Midbrain (tissue), 1 donor: ENCODE measurements at regions not wholly inside any gene's neighbourhood (a gene's known extent, or its start where the extent isn't known, plus 50 kb on each side); places are given as distances from the start of the nearest gene placed in this dataset.

Source experiments
- DNase-seq: peaks from one replicate; lab custom pipeline; 2025; lab: John Stamatoyannopoulos, UW

DNA sequence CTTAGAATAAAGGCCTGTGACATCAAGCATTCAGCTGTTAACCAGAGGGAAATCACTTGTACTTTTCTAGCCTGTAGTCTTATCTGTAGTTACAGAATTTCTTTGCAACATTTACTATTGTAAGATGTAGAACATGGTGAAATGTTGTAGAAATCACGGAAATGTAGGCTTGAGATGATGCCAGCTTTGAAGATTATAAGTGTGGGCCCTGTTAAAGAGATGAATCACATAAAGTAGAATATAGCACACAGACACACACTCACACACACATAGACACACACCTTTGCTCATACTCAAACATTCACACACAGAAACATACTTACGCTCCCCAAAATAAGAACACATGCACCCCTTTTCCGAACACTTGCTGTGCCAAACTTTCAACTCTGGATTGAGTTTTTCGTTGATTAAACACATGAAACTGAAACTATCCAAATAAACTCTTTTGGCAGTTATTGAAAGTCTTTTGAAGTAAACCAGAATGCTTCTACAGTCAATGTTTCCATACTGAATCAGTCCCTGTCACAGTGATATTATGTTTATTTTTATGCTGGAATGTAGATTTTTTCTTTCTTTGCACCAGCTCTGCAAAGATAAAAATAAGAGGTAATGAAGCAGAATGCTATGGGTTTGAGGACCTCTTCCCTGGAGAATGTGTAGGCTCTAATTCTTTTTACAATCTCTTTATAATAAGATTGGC, 230.3 kb upstream of the MEOX2 start:
- DNase-seq = no peak

- no peak for DNase-seq
These were observed 229.3 kb upstream of the MEOX2 start for GRCh38 chr7:15915686-15916293.

DNA sequence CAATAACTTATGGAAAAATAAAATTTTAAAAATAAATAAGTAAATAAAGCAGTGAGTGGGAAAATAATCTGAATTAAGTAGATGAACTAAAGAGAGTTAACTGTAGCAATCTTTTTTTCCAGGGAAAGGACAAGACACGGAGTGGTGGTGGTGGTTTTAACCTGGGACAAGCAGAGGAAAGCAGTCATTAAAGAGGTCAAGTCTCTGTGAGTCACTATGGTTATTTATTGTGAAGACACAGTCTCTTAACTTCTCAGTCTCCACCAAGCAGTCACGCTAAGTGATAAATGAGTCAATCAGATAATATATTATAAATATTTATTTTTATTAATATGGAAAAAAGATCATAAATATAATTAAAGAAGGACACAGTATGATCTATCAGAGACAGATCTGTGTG, 228.1 kb upstream of the MEOX2 start:
- no peak for DNase-seq

DNA sequence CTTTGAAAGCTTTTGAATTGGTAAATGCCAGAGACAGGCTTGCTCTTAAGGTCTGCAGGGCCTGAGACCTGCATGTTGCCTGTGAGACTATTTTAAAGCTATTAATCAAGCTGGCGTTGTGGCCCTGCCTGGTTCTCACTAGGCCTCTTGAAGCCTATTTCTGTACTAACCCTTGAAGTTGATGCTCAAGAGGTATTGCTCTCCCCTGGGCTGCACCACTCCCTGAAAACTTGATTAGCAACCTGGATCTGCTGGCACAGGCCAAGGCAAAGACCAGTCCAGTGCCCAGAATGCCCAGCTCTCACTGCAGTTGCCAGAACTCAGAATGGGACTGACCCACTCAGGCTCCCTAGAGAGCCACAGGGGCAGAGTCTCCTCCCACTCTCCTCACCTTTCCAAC, 220.0 kb upstream of the MEOX2 start:
- DNase-seq = no peak

- DNase-seq = no peak
These were observed 219.0 kb upstream of the MEOX2 start for GRCh38 chr7:15905251-15906040.

GRCh38 chr7:15891151-15891881, 204.8 kb upstream of the MEOX2 start:
- DNase-seq = no peak

GRCh38 chr7:15889507-15889906, 203.0 kb upstream of the MEOX2 start:
- DNase-seq = no peak

GRCh38 chr7:15888090-15888489, 201.6 kb upstream of the MEOX2 start:
- DNase-seq = no peak

DNA sequence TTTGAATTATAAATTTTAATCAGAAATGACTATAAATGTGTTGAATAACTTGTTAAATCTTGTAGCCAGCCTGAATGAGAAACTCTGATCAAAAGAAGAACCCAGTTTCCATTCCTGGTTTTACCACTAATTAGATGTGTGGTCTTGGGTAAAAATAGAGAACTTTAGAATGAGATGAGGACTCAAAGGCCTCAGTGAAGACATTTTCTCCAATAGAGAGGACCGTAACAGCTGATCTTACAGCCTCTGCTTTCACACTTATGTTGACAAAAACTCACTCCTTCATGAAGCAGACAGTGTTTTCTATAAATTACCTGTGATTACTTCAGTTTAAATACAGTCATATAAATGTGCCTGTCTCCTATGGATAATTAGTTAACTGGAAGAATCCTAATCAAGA, 200.1 kb upstream of the MEOX2 start:
- no peak for DNase-seq

- DNase-seq = no peak
These were observed 199.2 kb upstream of the MEOX2 start for GRCh38 chr7:15885678-15886077.

GRCh38 chr7:15874774-15875173, 188.3 kb upstream of the MEOX2 start:
- DNase-seq = no peak

DNA sequence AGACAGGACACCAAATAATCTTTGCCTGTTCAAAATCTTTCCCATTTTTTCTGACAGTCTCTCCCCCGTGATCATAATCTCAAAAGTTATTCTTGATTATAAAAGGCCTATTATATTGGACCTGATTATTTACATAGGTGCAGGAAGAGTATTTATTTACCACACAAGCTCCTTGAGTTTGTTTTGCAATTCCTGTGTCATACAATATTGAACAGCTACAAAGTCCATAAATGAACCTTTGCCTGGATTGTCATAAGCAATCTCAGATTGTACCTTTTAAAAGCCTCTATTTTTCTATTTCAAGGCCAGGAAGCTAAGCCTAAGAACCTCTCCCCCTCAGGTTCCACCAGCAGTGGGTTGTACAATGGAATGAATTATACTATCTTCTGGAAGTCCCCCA, 183.9 kb upstream of the MEOX2 start:
- no peak for DNase-seq

DNA sequence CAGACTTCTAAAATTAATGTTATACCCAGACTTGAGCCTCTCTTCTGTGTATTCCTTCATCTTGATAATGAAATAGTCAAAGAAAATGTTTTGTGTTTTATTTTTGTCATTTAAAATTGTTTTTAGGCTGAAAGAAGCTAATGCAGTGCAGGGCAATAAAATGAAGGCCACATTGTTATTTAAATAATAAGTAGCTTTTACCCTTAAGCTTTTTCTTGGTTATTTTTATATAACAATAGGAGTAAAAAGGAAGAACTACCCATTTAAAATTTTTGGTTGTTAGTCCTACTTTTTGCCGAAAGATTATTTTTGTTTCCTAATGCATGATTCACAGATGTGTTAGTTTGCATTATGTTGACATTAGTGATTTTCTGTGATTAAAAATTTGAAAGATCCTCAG, 181.0 kb upstream of the MEOX2 start:
- DNase-seq = no peak

DNA sequence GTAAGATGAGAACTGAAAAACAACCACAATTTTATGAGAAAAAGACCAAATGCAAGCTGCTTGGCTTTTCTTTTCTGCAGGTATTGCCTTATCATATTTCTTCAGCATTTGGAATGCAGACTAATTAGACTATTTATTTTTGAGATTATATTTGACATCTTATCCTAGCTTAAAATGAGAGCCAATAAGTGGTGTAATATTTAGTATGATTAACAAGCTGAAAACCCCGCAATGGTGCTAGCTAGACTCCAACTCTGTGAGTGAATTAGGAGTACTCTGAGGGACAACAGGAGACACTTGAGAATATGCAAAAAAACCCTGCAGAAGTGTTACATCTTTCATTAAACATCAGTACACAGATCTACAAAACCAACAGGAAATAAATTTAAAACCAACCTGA, 180.3 kb upstream of the MEOX2 start:
- DNase-seq = no peak

GRCh38 chr7:15864626-15864991, 178.1 kb upstream of the MEOX2 start:
- no peak for DNase-seq

DNA sequence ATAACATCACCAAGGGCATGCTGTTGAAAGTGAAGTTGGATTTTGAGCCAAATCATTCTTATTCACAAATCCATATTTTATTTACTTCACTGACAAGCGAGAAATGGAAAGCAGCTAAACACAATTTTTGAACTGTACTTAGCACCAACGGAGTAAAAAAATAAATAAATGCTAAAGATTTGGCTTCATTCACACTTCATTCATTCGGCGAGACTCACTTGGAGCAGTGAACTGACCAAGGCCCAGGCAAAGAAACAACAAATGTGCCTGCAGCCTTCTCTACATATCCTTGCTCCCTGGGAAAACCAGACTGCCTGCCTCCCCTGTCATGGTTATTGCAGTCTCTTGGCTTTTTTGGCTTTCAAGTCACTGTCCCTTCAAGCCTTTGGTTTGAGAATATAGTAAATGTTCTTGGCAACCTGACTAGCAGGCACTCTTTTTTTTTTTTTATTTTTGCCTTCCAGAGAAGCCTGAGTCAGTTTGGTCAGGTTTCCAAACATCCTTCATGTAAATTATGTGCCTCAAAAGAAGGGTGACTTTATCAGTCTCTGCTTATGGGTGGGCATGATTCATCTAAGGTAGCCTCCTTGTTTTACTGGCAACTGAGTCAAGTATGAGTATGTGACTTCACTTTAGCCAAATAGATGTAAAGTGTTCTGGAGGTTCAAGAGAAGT, 177.6 kb upstream of the MEOX2 start:
- DNase-seq = no peak

GRCh38 chr7:15862781-15863165, 176.3 kb upstream of the MEOX2 start:
- DNase-seq = no peak

DNA sequence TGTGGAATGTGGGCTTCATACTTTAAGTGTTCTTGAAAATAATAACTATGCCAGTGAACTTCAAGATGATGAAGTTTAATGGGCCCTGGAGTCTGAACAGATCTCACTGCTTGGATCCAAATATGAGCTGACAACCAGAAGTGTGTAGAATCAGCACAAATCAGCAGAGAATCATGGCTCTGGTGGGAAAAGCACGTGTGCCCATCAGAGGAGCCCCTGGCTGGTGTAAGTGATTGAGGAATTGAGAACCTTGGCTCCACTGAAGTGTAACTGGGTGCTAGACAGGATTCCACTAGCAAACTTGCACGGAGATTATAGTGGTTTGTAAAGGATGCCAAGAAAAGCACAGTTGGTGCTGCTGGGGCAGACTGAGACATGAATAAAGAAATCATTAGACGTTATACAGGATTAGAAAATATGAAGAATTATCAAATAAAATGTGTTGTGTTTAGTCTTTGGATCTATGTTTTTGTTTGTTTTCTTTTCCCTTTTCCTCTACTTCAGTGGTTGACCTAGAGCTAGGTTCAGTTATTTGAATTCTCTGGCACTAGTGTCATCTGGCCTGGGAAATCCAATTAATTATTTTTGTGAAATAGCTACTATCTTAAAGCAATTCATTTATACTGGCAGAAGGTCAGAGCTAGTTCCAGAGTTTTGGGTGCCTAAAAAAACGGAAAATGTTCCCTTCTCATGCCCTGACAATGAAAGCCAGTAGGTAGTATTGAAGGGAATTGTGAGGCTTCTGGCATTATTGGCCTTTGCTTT, 175.7 kb upstream of the MEOX2 start:
- no peak for DNase-seq

GRCh38 chr7:15860264-15860949, 173.9 kb upstream of the MEOX2 start:
- no peak for DNase-seq

GRCh38 chr7:15857026-15857425, 170.5 kb upstream of the MEOX2 start:
- DNase-seq = no peak

DNA sequence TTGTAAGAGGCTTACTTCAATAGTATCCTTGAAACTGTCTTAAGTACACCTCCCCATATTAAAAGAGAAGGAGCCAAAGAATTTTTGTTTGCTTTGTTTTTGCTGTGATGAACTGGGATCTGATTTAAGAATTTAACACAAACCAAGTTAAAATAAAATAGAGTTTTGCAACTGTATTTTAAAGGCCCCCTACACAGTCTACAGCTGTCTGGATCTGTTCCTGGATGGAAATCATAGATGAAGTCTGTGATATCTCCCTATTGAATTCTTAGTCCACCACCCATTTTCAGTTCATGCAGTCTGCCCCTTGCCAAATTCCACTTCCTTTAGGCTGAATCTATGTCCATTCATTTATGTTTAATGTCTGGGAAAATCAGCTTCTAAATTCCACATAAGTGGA, 169.8 kb upstream of the MEOX2 start:
- no peak for DNase-seq
